ENCODE measurements at regions not wholly inside any gene's neighbourhood (a gene's known extent, or its start where the extent isn't known, plus 50 kb on each side); places are given as distances from the start of the nearest gene placed in this dataset.

DNA sequence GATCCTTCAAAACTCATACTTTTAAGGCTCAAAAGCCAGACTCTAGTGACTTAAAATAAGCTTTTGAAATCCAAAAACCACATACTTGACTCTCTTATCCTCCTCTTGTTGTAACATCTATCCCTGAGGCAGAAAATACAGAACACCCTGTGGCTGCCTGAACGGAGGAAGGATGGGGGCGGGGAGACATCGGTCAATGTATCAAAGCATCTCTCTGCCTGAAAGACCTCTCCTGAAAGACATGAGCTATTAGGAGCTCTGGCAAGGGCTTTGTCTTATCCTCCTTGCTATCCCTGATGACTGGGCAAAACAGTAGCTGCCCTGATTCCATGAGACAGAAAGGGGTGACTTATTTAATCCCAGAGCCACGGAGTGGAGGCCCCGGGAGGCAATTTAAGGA is 122.4 kb downstream of the MN1 start:
- TF ChIP-seq, protein P1, sequence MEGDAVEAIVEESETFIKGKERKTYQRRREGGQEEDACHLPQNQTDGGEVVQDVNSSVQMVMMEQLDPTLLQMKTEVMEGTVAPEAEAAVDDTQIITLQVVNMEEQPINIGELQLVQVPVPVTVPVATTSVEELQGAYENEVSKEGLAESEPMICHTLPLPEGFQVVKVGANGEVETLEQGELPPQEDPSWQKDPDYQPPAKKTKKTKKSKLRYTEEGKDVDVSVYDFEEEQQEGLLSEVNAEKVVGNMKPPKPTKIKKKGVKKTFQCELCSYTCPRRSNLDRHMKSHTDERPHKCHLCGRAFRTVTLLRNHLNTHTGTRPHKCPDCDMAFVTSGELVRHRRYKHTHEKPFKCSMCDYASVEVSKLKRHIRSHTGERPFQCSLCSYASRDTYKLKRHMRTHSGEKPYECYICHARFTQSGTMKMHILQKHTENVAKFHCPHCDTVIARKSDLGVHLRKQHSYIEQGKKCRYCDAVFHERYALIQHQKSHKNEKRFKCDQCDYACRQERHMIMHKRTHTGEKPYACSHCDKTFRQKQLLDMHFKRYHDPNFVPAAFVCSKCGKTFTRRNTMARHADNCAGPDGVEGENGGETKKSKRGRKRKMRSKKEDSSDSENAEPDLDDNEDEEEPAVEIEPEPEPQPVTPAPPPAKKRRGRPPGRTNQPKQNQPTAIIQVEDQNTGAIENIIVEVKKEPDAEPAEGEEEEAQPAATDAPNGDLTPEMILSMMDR (IDR thresholded peaks at IDR 0.05), result no peak
- TF ChIP-seq POLR2A (IDR thresholded peaks at IDR 0.05), result no peak

Data from adrenal gland (tissue), 5 donors.